ENCODE measurements at regions not wholly inside any gene's neighbourhood (a gene's known extent, or its start where the extent isn't known, plus 50 kb on each side); places are given as distances from the start of the nearest gene placed in this dataset.

DNA sequence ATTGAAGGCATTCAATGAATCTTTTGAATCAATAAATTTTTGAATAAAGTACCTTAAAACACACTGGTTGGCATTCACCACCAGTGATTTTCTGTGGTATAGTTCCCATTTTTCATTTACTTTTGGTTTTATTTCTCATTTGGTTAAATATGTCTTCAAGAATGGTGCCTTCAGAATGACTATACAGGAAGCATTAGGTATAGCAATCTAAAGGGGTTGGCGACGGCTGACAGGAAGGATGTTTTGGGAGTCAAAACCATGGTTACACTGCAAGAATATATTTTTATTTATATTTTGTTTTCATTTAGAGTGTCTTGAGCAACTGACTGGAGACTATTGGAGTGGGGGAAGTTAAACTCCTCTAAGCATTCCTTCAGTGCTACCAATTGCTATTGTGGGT, 235.7 kb downstream of the HTR1A start:
- DNase-seq (ENCODE audit: low spot score) = no peak

DNA sequence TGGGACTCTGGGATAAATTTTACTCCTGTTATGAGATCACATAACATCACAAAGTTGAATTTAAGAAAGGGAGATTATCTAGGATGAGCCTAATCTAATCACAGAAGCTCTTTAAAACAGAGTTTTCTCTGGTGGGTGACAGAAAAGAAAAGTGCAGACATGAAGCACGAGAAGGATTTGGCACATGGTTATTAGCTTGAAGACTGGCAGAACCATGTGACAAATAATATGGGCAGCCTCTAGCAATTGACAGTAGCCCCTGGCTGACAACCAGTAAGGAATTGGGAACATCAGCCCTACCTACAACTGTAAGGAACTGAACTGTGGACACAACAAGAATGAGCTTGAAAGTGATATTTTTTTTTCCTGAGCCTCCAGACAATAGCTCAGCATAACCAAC, 243.1 kb downstream of the HTR1A start:
- no peak for DNase-seq (ENCODE audit: low spot score)

DNA sequence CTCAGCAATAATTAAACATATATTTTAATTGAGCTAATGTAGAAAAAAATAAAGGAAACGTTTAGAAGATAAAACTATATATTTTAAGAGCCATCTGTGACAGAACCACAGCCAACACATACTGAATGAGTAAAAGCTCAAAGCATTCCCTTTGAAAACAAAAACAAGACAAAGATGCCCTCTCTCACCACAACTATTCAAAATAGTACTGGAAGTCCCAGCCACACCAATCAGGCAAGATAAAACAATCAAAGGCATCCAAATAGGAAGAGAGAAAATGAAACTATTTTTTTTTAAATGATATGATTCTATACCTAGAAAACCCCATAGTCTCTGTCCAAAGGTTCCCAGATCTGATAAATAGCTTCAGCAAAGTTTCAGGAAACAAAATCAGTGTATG, 262.0 kb downstream of the HTR1A start:
- DNase-seq (ENCODE audit: low spot score) = no peak

DNA sequence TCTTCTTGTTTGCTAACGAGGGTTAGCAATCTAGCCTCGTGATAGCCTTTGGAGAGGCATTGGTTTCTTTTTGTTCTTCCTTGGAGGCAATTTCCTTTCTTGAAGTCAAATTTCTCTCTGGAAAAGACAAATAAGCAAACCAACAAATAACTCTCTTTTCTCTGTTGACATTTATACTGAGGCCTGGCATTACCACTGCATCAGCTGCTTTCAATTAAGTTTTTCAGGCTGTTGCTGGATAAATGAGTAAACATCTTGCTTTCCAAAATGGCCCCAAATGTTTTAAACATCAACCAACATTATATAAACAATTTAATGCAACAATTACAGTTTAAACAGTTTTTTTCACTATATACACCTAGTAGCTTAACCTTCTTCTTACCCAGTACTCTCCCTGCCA, 264.4 kb downstream of the HTR1A start:
- DNase-seq (ENCODE audit: low spot score) = no peak

DNA sequence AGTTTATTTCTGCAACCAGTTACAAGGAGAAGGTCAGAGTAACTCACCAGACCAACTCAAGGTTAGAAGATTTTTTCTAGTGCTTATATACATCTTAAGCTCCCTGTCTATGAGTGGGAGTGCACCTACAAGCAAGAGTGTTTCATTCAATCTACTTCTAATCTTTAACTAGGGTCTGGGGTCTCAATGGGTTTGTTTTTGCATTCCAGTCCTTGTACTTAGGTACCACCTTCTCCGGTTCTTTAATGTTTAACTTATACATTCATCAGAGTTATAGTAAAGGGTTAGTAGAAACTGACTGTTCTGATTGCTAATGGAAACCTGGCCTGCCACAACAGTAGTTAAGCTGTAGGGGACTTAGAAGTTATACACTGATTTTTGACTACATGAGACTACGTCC, 271.7 kb downstream of the HTR1A start:
- DNase-seq (ENCODE audit: low spot score) = no peak

DNA sequence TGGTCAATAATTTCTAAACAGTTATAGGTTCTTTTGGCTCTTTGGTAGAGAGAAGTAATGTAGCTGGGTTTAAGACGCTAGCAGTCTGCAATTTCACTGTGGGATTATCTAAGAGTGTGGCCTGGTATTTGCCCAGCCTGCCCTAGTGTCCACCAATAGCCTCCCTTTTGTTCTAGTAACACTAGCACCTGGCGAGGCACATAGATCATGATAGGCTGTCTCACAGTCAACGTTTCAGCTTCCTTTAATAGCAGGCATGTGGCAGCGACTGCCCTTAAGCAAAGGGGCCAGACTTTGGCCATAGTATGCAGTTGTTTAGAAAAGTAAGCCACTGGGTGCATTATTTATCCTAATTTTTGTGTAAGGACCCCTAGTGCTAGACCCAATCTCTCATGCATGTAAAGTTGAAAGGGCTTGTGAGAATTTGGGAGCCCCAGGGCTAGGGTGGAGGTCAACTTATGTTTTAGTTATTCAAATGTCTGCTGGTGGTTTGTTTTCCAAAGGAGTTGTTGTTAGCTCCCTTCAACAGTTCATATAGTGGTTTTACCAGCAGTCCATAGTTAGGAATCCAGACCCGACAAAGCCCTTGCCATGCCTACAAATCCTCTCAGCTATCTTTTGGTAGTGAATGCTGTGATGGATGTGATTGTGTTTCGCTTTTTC, 274.3 kb downstream of the HTR1A start:
- DNase-seq (ENCODE audit: low spot score) = no peak

DNA sequence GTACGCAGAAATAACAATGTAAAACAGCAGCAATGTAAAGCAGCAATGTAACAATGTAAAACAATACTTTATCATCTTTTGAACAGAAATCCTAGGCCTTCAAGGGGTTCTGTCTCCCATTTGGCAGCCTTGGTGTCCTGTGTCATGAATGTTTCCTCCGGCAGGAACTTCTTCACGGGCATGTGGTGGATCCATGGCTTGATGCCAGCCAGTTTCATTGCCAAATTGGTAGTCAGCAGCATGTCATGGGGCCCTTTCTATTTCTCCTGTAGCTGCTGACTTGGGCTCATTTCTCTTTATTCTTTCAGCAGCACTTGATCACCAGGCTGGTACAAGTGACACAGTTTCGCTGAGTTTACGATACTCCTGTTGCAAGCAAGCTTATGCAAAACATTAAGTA, 275.3 kb downstream of the HTR1A start:
- no peak for DNase-seq (ENCODE audit: low spot score)

DNA sequence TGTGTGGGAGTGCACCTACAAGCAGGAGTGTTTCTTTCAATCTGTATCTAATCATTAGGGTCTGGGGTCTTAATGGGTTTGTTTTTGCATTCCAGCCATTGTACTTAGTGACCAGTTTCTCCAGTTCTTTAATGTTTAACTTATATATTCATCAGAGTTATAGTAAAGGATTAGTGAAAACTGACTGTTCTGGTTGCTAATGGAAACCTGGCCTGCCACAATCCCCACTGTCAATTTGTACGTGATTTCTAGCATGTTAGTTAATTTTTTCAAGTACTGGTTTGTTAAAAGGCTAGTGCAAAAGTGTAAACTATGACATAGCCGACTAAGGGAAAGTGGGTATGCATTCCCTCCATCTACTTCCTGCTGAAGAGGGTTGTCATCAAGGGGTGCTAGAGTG, 276.1 kb downstream of the HTR1A start:
- no peak for DNase-seq (ENCODE audit: low spot score)

DNA sequence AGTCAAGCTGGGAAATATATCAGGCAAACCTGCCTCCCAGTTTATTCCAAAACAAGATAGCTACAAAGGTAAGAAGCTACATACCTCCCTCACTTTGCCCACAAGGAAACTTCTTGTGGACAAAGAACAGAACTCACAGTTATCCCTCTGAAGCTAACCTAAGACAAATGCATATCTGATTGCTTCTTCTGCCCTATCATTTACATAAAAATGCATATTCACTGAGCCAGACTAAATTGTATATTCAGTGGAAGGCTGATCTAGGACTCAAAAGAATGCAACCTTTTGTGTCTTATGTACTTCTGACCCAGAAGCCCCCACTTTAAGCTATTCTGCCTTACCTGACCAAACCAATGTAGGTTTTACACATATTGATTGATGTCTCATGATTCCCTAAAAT, 276.8 kb downstream of the HTR1A start:
- no peak for DNase-seq (ENCODE audit: low spot score)

DNA sequence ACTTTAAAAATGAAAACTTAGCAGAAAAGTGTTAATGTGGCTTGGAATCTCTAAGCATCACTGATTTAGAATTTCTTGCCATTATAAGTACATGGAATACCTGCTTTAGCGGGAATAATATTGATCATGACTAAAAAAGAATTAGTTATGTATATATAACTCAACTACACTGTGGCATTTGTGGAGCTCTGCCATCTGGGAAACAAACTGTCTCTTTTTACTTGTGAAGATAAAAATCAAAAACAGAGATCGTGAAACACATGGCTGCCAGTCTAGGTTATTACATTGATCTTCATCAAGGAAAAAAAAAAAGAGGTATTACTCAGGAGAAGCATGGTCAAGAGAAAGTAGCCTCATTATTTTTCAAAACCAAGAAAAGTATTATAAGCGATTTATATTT, 287.4 kb downstream of the HTR1A start:
- no peak for DNase-seq (ENCODE audit: low spot score)

DNA sequence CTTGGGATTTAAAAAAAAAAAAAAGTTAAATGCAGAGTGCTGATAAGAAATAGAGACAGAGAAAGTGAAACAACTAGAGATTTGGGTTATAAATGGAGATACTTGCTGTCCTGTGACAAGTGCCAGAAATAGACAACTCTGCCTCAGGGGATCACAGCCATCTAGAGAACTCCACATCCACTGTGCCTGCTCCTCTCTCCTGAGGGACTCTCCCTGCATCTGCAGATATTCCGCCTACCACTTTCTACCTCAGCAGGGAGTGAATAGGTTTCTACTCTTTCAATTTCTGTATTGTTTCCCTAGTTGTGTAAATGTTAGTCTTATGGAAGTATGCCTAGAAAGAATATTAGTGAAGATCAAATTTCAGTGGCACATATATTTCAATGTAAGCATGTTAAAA, 307.2 kb downstream of the HTR1A start:
- DNase-seq (ENCODE audit: low spot score) = no peak

DNA sequence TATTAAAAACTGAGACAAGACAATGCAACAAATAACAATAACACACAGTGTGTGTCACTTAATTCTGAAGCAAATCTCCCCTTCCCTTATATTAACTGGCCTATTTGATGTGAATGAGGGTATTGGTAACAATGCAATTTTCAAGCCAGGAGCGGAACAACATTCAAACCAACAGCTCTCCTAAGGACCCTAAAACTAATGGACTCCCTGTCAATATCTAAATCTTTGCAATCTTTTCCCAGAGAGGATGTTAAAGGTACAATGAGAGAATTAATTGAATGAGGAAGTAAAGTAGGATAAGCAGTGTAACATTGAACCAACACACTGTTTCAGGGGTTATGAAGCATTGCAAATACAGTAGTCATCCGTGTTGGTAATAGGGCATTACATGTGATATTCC, 311.7 kb downstream of the HTR1A start:
- DNase-seq (ENCODE audit: low spot score) = no peak

DNA sequence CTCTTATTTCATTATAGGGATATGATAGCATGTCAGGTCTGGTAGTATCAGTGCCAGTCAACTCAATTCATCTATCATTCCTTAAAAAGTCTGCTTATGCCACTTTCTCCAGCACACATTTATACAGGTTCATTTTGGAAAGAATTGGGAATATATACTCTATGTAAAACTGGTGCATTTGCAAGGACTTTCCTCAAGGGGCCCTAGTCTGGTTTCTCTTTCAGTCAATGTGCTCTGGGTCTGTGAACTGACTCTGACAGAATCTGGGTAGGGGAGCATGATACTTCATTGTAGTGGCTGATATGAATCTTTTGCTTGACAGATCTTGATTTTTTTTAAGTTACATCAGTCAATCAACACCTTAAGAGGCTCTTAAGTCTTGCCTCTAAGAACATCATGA, 313.9 kb downstream of the HTR1A start:
- no peak for DNase-seq (ENCODE audit: low spot score)

DNA sequence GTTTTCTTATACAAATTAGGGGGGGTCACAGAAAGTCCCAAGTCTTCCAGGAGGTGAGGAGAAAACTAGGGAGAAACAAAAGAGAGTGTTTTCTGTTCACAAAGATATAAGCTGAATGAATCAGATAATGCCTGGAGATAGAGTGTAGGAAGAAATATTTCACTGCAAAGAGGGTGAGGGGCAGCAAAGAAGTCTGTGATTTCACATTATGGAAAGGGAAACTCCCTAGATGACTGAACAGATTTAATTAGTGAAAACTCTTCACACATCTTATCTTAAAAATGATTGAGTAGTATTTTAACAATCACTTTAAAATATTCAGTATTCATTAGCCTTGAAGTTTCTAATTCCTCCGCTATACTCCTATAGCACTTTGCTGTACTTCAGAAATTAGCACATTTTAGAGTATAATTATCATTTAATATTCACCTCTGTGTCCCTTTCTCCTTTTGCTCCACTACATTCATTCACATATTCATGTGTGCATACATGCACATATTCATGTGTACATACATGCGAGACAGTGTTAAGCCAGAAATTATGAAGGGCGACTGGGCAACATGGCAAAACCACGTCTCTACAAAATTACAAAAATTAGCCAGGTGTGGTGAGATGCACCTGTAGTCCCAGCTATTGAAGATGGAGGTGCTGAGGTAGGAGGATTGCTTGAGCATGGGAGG, 332.2 kb downstream of the HTR1A start:
- DNase-seq (ENCODE audit: low spot score) = no peak

DNA sequence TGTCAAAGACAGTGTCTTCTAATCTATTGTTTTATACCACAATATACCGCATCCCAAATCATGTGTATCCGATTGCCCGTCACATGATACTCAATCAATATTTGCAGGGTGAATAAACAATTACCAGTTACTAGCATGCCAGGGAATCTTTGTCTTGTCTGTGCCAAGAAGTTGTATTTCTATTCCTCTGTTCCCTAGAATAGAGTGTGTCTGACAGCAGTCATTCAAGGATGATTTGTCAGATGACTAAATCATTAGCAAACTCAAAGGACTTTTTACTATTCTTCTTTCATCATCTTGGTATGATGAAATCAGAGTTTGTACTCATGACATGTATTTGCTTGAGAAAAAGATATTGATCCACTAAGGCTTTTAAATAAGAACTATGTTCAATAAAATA, 348.8 kb downstream of the HTR1A start:
- no peak for DNase-seq (ENCODE audit: low spot score)

DNA sequence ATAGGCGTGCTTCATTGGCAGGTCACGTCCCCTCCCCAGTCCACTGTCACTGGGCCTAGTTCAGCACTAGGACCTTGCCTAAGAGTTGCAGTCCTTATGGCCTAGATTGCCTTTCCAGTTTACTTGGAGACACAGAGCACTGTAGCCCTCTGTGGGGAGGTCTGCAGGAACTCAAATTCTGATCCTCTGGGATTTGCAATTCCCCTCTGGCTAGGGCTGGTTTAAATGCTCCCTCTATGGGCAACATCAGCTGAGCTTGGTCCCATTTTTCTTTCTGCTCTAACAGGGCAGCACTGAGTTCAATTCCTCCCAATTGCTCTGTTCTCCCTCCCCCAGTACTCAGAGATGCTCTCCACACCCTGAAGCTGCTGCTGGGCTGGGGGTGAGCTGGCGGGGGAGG, 358.2 kb downstream of the HTR1A start:
- no peak for DNase-seq (ENCODE audit: low spot score)

DNA sequence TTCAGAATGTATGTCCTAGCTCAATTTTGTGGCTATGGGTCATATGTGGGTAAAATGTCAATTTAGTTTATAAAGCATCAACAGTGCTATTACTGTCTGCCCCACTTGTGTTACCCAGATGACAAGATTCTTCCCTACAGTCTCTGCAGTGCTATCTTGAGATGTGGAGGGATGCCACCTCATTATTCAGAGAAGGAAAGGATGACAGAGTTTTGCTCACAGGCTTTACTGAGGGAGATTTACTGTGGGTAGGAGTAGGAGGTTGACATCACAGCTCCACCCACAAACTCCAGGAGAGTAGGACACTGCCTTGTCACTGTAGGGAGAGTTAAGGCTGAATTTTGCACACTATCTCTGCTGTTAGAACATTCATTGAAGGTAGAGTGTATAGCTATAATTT, 359.3 kb downstream of the HTR1A start:
- no peak for DNase-seq (ENCODE audit: low spot score)

DNA sequence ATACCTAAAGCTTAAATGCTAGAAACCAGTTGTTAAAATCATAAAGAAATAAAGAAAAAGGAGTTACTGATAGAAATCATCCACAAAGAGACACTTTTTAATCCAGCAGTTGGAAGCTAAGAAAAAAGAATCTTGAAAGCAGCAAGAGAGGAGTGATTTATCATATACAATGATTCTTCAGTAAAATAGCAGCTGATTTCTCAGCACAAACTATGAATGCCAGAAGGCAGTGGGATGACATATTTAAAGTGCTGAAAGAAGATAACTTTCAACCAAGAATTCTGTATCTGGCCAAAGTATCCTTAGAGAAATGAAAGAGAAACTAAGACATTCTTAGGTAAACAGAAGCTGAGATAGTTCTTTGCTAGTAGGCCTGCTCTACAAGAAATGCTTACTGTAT, 366.0 kb downstream of the HTR1A start:
- DNase-seq (ENCODE audit: low spot score) = no peak

DNA sequence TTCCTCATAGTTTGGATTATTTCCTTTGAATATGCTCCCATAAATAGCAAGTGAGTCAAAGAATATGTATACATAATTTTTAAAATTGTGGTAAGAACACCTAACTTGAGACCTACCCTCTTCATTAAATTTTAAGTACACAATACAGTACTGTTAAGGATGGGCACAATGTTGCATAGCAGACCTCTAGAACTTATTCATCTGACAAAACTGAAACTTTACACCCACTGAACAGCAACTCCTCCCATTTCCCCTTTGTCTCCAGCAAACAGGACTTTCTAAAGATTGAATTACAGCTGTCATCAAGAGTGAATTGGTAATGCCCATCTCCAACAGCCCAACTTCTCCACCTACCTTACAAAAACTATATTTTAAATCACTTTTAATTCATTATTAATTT, 388.9 kb downstream of the HTR1A start:
- no peak for DNase-seq (ENCODE audit: low spot score)

DNA sequence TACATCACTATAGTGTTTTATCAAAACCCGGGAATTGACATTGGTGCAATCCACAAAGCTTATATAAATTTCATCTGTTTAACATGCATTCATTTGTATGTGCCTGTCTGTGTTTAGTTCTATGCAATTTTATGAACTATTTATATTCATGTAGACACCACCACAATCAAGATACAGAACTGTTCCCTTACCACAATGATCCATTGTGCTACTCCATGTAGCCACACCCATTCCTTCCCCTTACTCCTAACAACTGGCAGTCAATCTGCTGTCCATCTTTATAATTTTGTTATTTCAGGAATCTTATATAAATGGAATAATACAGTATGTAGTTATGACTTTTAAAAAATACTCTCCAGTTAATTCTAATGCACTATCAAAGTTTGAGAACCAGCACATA, 389.5 kb downstream of the HTR1A start:
- no peak for DNase-seq (ENCODE audit: low spot score)

DNA sequence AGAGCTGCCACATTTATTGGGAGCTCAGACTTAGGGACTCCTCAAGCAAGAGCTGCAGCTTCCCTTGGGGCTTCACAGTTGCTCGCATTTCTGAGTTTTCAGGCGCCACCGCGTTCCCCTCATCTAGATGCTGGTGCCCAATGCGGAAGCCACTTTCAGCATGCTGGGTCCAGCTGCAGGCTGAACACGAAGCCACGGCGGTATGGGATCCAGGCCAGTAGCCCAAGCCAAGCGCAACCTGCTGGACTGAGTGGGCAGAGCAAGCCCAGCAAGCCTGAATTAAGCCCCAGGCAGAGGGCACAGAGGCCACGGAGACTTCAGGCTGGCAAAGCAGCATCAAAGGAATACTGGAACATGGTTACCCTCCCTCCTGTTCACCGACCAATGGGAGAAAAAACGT, 391.5 kb downstream of the HTR1A start:
- no peak for DNase-seq (ENCODE audit: low spot score)

DNA sequence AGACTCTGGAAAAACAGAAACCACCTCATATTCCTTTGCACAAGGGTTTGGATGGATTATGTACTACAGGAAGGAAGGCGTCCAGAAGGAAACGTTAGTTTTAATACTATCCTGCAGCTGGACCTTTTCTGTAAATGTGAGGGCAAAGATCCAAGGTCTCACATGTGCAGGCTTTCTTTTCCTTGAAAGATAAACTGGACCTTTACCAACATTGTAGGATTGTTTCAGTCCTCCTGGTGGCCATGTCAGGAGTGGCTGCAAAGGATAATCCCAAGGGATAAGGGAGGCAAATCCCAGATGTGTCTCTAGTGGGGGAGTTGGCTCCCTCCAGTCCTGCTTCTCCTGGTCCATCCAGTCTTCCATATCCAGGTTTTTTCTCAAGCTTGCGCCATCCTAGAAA, 397.5 kb downstream of the HTR1A start:
- DNase-seq (ENCODE audit: low spot score) = no peak

DNA sequence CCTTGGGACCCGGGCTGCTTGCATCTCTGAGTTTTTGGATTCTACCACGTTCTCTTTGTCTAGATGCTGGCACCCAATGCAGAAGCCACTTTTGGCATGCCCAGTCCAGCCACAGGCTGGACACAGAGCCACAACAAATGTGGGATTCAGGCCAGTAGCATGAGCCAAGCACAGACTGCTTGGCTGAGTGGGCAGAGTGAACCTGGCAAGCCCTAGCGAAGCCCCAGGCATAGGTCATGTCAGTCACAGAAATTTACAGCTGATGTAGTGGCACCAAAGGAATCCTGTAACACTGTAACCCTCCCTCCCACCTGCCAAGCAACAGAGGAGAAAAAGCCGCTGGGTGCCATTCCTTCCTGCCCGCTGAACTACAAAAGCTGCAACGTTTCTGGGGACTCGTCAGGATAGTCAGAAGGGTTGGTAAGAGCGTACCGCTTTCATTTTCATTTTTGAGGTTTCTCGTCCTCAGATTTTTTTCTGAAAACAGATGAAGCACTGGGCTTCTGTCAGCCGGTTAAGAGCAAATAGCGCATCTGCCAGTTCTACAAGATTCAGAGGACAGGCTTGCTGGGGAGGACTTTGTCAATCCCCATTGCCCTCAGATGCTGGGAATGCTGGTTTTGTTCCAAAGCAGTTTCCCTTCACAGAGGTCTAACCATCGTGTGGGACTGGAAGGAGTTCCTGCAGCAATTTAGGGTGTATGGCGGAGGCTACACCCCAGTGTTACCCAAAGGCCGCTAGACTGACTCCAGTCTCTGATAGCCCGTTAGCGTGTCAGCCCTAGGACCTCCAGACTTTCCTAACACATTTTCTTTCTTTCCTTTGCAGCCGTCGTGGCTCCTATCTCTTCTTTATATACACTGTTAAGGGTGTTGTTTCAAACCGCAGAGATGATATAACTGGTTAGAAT, 399.0 kb downstream of the HTR1A start:
- DNase-seq (ENCODE audit: low spot score) = no peak

All from NAMALWA (cell line).